ENCODE measurements at regions not wholly inside any gene's neighbourhood (a gene's known extent, or its start where the extent isn't known, plus 50 kb on each side); places are given as distances from the start of the nearest gene placed in this dataset.
"Not testable (repeated sequence)": the region's sequence is repeated elsewhere in the genome, so short reads cannot be mapped to it uniquely, and the experiment has no call there.

GRCh38 chr1:221527302-221527701 lies 214.6 kb downstream of the DUSP10 start:
- no peaks in the 10 kb centered on the region for H3K9me3 ChIP-seq
- DNase-seq, result no peak
- no peak overlapping the region for H3K27ac ChIP-seq
- no peaks in the 10 kb centered on the region for H3K36me3 ChIP-seq
- no peak for TF ChIP-seq POLR2A (IDR thresholded peaks at IDR 0.05)
- TF ChIP-seq CTCF (IDR thresholded peaks at IDR 0.05), result no peak
- H3K4me1 ChIP-seq, result no peaks in the 10 kb centered on the region
- no peaks in the 10 kb centered on the region for H3K27me3 ChIP-seq
- no peak overlapping the region for H3K4me3 ChIP-seq

- Histone ChIP-seq H3K4me3 (no peak overlapping the region), H3K4me1 (no peaks in the 10 kb centered on the region), H3K36me3 (no peaks in the 10 kb centered on the region), H3K27me3 (no peaks in the 10 kb centered on the region), H3K9me3 (no peaks in the 10 kb centered on the region), H3K27ac (no peak overlapping the region)
- TF ChIP-seq CTCF (IDR thresholded peaks at IDR 0.05) (no peak), POLR2A (IDR thresholded peaks at IDR 0.05) (no peak)
- DNase-seq, result no peak
Measured at GRCh38 chr1:221527886-221528624, 213.8 kb downstream of the DUSP10 start.

- not testable (repeated sequence) for H3K4me1 ChIP-seq, H3K27me3 ChIP-seq, H3K9me3 ChIP-seq, H3K27ac ChIP-seq, DNase-seq, H3K36me3 ChIP-seq, H3K4me3 ChIP-seq
Measured at GRCh38 chr1:221530159-221530558, 211.7 kb downstream of the DUSP10 start.

- H3K27me3 ChIP-seq, result no peaks in the 10 kb centered on the region
- no peak for TF ChIP-seq CTCF (IDR thresholded peaks at IDR 0.05)
- TF ChIP-seq POLR2A (IDR thresholded peaks at IDR 0.05), result no peak
- H3K36me3 ChIP-seq, result no peaks in the 10 kb centered on the region
- H3K4me1 ChIP-seq, result no peaks in the 10 kb centered on the region
- H3K9me3 ChIP-seq, result no peaks in the 10 kb centered on the region
- DNase-seq, result no peak
- H3K4me3 ChIP-seq, result no peak overlapping the region
- no peak overlapping the region for H3K27ac ChIP-seq
Measured at GRCh38 chr1:221530791-221531190, 211.1 kb downstream of the DUSP10 start.

GRCh38 chr1:221532071-221532773 lies 209.7 kb downstream of the DUSP10 start:
- Histone ChIP-seq H3K4me3 (no peak overlapping the region), H3K27ac (no peak overlapping the region), H3K36me3 (no peaks in the 10 kb centered on the region), H3K4me1 (no peaks in the 10 kb centered on the region), H3K27me3 (no peaks in the 10 kb centered on the region), H3K9me3 (no peaks in the 10 kb centered on the region)
- DNase-seq, result no peak
- TF ChIP-seq CTCF (IDR thresholded peaks at IDR 0.05) (no peak), POLR2A (IDR thresholded peaks at IDR 0.05) (no peak)

GRCh38 chr1:221541296-221541695 lies 200.6 kb downstream of the DUSP10 start:
- no peaks in the 10 kb centered on the region for H3K9me3 ChIP-seq
- H3K4me3 ChIP-seq, result no peak overlapping the region
- no peaks in the 10 kb centered on the region for H3K27me3 ChIP-seq
- no peaks in the 10 kb centered on the region for H3K36me3 ChIP-seq
- no peak overlapping the region for H3K27ac ChIP-seq
- no peak for DNase-seq
- TF ChIP-seq POLR2A (IDR thresholded peaks at IDR 0.05) (no peak), CTCF (IDR thresholded peaks at IDR 0.05) (no peak)
- no peaks in the 10 kb centered on the region for H3K4me1 ChIP-seq

Measured in Peyer's patch (tissue), 4 donors.